ENCODE measurements at regions not wholly inside any gene's neighbourhood (a gene's known extent, or its start where the extent isn't known, plus 50 kb on each side); places are given as distances from the start of the nearest gene placed in this dataset.
A peak's percentile ranks its signal among the peaks of the same experiment; 100 is the strongest.

DNA sequence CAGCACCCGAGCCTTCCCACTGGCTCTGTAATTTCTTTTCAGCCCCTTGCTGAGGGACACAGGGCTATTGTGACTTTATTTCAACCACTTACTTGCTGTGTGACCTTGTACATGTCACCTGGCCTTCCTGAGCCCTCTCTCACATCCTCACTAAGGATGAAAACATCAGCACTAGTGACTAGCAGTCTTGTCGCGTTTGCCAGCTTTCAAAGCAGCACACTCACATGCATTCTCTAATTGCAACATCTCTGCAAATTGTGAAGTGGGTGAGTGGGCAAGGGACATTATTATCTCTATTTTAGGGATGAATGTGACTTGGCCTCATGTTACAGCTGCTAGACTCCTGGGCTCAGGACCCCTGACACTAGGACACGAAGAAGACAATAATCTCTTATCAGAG is 144.5 kb downstream of the SEC61B start:
- Histone ChIP-seq H3K9ac (no peak overlapping the region), H3K27ac (no peak overlapping the region), H3K9me3 (replicated peaks in 1 of 11) (no peaks in the 10 kb centered on the region), H3K4me3 (no peak overlapping the region), H3K27me3 (no peaks in the 10 kb centered on the region), H3K4me1 (peaks cover 24 to 29% (median 26%) of the 10 kb centered on the region in 10 experiments), H4K20me1 (0 out of 22 replicates have a peak, but pooled peaks cover 0 to 4% (median 0%) of the 10 kb centered on the region in 11 experiments), H3K36me3 (no peaks in the 10 kb centered on the region), H3K4me2 (peak overlapping the region in 8 of 11 experiments; percentile 77 to 93 (median 84); a peak in 8 of 22 replicates)
- no peak for TF ChIP-seq Cebpa-rat (IDR thresholded peaks at IDR 0.05)

DNA sequence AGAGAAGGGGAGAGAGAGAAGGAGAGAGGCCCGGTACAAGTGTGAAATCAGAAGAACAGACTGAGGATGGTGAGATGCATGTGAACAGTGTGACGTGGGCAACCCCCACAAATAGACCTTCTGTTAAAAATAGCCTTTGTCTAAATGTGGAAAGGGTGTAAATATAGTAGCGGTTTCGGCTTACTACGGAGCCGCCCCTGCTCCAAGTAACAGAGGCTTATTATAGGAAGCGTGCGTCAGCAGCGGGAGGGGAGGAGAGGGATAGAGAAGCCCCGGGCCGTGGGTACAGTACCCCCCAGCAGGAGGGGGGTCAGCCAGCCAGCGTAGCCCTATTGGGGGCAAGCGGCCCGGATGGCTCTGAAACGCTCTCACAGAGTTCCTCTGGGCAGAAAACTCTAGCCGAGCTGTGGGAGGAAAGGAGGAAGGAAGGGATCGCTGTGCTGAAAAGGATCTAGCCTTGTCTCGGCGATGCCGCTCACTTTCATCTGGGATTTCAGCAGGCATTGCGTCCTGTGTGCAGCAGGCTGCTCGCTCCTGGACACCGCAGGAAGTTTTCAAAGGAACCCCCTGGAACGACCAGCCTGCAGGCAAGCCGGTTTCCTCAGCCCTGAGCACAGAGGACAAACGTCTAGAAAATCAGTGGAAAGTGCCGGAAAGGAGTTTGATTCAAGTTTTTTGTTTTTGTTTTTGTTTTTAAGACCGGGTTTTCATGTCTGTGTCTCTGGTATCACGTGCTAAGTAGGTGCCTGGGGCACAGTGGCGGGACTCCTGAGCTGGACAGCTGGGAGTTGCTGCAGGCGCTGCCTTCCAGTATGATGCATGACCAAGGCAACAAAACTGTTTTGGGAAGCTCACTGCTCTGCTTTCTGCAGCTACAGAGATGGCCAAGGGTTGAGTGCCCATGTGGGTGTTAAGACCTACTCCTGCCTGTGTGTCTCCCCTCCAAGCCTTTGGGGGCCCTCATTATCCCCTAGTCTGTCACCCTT is 146.6 kb downstream of the SEC61B start:
- Histone ChIP-seq H3K36me3 (no peaks in the 10 kb centered on the region), H3K9ac (peak overlapping the region; percentile 3 to 74 (median 56); a peak in 20 of 22 replicates), H4K20me1 (0 out of 22 replicates have a peak, but pooled peaks cover 0 to 4% (median 0%) of the 10 kb centered on the region in 11 experiments), H3K4me2 (peak overlapping the region; percentile 72 to 93 (median 85)), H3K27ac (peak overlapping the region in 5 of 11 experiments; percentile 6 to 65 (median 37); a peak in 9 of 22 replicates), H3K4me1 (peaks cover 24 to 29% (median 26%) of the 10 kb centered on the region in 10 experiments), H3K9me3 (replicated peaks in 1 of 11) (no peaks in the 10 kb centered on the region), H3K27me3 (no peaks in the 10 kb centered on the region), H3K4me3 (peak overlapping the region; percentile 31 to 62 (median 50); a peak in 19 of 20 replicates)
- TF ChIP-seq Cebpa-rat (IDR thresholded peaks at IDR 0.05), result no peak

DNA sequence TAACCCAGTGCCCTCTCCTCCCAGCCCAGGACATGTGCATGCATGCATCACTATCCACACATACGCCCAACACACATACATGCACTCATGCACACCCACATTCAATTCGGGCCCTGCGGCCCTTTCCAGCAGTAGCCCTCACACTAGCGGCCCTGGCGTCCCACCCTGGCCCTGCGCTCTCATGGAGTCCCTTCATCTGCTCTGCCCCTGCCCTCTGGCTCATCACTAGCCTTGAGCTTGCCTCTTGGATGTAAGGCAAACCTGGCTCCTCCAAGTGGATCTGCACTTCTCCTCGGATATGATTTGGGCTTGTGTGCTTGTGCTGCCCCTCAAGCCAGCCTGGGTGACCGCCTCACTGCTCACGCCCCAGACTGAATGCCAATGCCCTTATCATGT is 147.2 kb downstream of the SEC61B start:
- H3K27me3 ChIP-seq, result no peaks in the 10 kb centered on the region
- TF ChIP-seq Cebpa-rat (IDR thresholded peaks at IDR 0.05), result no peak
- H3K4me3 ChIP-seq, result no peak overlapping the region
- peak overlapping the region in 1 of 11 experiments; percentile 74; a peak in 1 of 22 replicates for H3K9ac ChIP-seq
- H4K20me1 ChIP-seq, result 0 out of 22 replicates have a peak, but pooled peaks cover 0 to 4% (median 0%) of the 10 kb centered on the region in 11 experiments
- peak overlapping the region; percentile 72 to 93 (median 85) for H3K4me2 ChIP-seq
- no peaks in the 10 kb centered on the region for H3K9me3 ChIP-seq (replicated peaks in 1 of 11)
- H3K4me1 ChIP-seq, result peaks cover 24 to 29% (median 26%) of the 10 kb centered on the region in 10 experiments
- no peaks in the 10 kb centered on the region for H3K36me3 ChIP-seq
- no peak overlapping the region for H3K27ac ChIP-seq

DNA sequence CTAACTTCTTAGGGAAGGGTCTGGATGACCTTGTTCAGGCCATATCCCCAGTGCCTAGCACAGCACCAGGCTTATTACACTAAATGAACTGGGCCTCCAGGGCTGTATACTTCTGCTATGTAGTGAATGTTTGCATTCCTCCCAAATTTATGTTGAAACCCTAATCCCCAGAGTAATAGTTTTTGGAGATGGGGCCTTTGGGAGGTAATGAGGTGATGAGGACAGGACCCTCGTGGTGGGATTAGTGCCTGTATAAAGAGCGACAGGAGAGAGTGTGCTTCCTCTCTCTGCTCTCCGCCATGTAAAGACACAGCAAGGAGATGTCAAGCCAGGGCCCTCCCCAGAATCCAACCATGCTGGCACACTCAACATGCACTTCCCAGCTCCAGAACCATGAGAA is 148.3 kb downstream of the SEC61B start:
- H3K36me3 ChIP-seq, result no peaks in the 10 kb centered on the region
- H3K27ac ChIP-seq, result no peak overlapping the region
- H3K4me3 ChIP-seq, result no peak overlapping the region
- H4K20me1 ChIP-seq, result 0 out of 22 replicates have a peak, but pooled peaks cover 0 to 4% (median 0%) of the 10 kb centered on the region in 11 experiments
- peaks cover 24 to 29% (median 26%) of the 10 kb centered on the region in 10 experiments for H3K4me1 ChIP-seq
- no peaks in the 10 kb centered on the region for H3K9me3 ChIP-seq (replicated peaks in 1 of 11)
- H3K4me2 ChIP-seq, result no peak overlapping the region
- no peak for TF ChIP-seq Cebpa-rat (IDR thresholded peaks at IDR 0.05)
- H3K9ac ChIP-seq, result no peak overlapping the region
- no peaks in the 10 kb centered on the region for H3K27me3 ChIP-seq

DNA sequence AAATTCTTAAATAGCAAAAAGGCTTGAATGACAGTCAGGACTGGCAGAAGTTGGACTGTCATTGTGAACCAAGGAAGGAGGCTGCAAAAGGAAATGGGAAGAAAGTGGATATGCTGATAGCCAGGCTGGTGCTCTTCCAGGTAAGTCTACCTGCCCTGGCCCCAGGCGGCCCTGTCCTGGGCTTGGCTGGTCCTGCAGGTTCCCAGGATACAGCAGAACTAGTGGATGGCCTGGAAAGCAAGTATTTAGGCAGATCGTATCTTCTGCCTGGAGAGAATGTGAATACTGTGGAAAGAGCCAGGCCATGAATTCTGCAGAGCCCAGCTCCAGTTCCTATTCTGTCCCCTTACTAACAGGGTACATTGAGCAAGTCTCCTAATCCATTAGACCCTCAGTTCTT is 149.3 kb downstream of the SEC61B start:
- H3K9me3 ChIP-seq (replicated peaks in 1 of 11), result no peaks in the 10 kb centered on the region
- TF ChIP-seq Cebpa-rat (IDR thresholded peaks at IDR 0.05), result no peak
- 0 out of 22 replicates have a peak, but pooled peaks cover 0 to 4% (median 0%) of the 10 kb centered on the region in 11 experiments for H4K20me1 ChIP-seq
- peaks cover 24 to 29% (median 26%) of the 10 kb centered on the region in 10 experiments for H3K4me1 ChIP-seq
- H3K4me3 ChIP-seq, result no peak overlapping the region
- no peak overlapping the region for H3K27ac ChIP-seq
- H3K36me3 ChIP-seq, result no peaks in the 10 kb centered on the region
- no peak overlapping the region for H3K9ac ChIP-seq
- H3K4me2 ChIP-seq, result no peak overlapping the region
- no peaks in the 10 kb centered on the region for H3K27me3 ChIP-seq

DNA sequence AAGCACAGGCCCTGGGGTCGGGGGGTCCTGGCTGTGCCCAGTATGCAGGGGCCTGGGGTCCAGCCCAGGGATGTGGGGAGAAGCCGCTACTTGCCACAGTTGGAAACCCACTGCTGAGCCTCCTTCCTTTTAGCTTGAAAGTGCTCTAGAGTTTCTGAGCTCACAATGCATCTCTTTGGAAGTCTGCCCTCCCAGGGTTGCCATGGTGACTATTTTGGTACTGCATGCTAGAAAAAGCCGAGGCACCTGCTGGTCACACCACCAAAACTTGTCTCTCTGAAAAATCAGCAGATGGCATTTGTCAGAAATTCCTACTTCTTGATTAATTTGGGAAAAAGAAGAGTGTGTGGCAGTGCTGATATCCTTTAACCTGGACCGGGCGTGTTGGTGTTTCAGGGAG is 151.8 kb downstream of the SEC61B start:
- H4K20me1 ChIP-seq, result 0 out of 22 replicates have a peak, but pooled peaks cover 0 to 4% (median 0%) of the 10 kb centered on the region in 11 experiments

DNA sequence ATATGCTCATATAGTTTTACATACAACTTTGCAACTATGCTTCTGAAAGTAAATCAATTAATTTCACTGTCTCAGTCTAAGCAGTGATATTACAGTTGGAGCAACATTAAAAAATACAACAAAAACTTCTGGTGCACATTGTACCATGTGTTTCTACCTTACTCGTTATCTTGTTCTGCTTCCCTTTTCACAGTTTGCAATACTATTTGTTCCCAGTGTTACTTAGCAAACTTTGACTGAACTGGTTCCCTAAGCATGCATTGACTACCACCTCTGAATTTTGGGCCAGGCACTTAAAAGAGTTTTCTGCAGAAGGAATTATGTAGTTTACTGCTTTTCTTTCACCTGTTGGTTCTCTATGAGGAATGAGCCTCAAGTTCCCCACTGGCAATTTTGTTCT is 152.7 kb downstream of the SEC61B start:
- no peak overlapping the region for H3K4me2 ChIP-seq
- no peaks in the 10 kb centered on the region for H4K20me1 ChIP-seq

More for the DNA sequence above, 151.8 kb downstream of the SEC61B start:
- Histone ChIP-seq H3K4me2 (no peak overlapping the region), H3K27me3 (no peaks in the 10 kb centered on the region), H3K27ac (no peak overlapping the region), H3K4me1 (peaks cover 4 to 6% (median 5%) of the 10 kb centered on the region in 10 experiments; a peak in 18 of 20 replicates), H3K9me3 (replicated peaks in 1 of 11) (no peaks in the 10 kb centered on the region), H3K4me3 (no peak overlapping the region), H3K36me3 (no peaks in the 10 kb centered on the region), H3K9ac (no peak overlapping the region)
- TF ChIP-seq Cebpa-rat (IDR thresholded peaks at IDR 0.05), result no peak

DNA sequence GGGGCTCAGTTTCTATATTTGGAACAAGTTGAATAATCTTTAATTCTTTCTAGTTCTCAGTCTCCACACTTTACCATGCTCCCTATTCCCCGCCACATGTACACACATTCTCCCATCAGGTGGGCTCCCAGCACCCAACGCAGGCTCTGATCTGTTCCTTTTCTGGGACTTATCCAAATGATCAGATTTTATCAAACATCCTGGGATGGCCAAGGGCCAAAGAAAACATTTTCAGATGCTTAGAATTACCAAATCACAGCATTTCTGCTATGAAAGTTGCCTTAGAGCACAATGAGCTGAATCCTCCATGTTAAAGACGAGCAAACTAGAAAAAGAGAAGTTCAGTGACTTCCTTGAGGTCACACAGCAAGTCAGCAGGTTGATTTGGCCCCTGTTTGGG is 153.4 kb downstream of the SEC61B start:
- H4K20me1 ChIP-seq, result no peaks in the 10 kb centered on the region
- no peak overlapping the region for H3K27ac ChIP-seq
- TF ChIP-seq Cebpa-rat (IDR thresholded peaks at IDR 0.05), result no peak
- no peaks in the 10 kb centered on the region for H3K27me3 ChIP-seq
- no peak overlapping the region for H3K4me3 ChIP-seq
- no peak overlapping the region for H3K9ac ChIP-seq
- no peaks in the 10 kb centered on the region for H3K9me3 ChIP-seq (replicated peaks in 1 of 11)
- H3K36me3 ChIP-seq, result no peaks in the 10 kb centered on the region
- no peaks in the 10 kb centered on the region for H3K4me1 ChIP-seq
- no peak overlapping the region for H3K4me2 ChIP-seq

More for the DNA sequence above, 152.7 kb downstream of the SEC61B start:
- H3K9ac ChIP-seq, result no peak overlapping the region
- H3K27me3 ChIP-seq, result no peaks in the 10 kb centered on the region
- no peak for TF ChIP-seq Cebpa-rat (IDR thresholded peaks at IDR 0.05)
- H3K4me3 ChIP-seq, result no peak overlapping the region
- H3K36me3 ChIP-seq, result no peaks in the 10 kb centered on the region
- H3K27ac ChIP-seq, result no peak overlapping the region
- H3K9me3 ChIP-seq (replicated peaks in 1 of 11), result no peaks in the 10 kb centered on the region
- no peaks in the 10 kb centered on the region for H3K4me1 ChIP-seq
